Activated naive CD4-positive, alpha-beta T cell treated with anti-CD3 and anti-CD28 coated beads, Interleukin-2, amount 50 U/mL, for 72 hours (primary cell): ENCODE measurements at regions not wholly inside any gene's neighbourhood (a gene's known extent, or its start where the extent isn't known, plus 50 kb on each side); places are given as distances from the start of the nearest gene placed in this dataset.
"Not testable (repeated sequence)": the region's sequence is repeated elsewhere in the genome, so short reads cannot be mapped to it uniquely, and the experiment has no call there.

ENCODE experiments used
- ATAC-seq, 2 donors: fragments of 150-1000 bp; cut with Tn5 transposase; 2 replicates each; pipeline ENCODE4 v1.10.0; 2021; ENCODE audit warnings: mild to moderate bottlenecking in 2 of 2, moderate library complexity in 2 of 2
- DNase-seq, 2 donors: peaks; one replicate each; pipeline ENCODE4 v3.0.0; 2021 to 2022; ENCODE audit warnings: low spot score in 2 of 2
- H3K27ac Mint-ChIP-seq, 2 donors: one replicate each; pipeline ENCODE4 v1.8.0; 2022; ENCODE audit warnings: mild to moderate bottlenecking in 2 of 2, mixed read lengths in 2 of 2
- H3K36me3 Mint-ChIP-seq, 2 donors: one replicate each; pipeline ENCODE4 v1.8.0; 2022; ENCODE audit warnings: mixed read lengths in 2 of 2
- H3K9me3 Mint-ChIP-seq, 2 donors: one replicate each; pipeline ENCODE4 v1.8.0; 2022; ENCODE audit warnings: mixed read lengths in 2 of 2

GRCh38 chr5:2829239-2829638 is 77.8 kb upstream of the IRX2 start:
- H3K9me3 Mint-ChIP-seq, result peaks cover 12 to 16% of the 10 kb centered on the region in 2 donors
- no peak for DNase-seq
- ATAC-seq, result no peak
- H3K36me3 Mint-ChIP-seq, result no peaks in the 10 kb centered on the region
- no peak overlapping the region for H3K27ac Mint-ChIP-seq

GRCh38 chr5:2818936-2819335 is 67.5 kb upstream of the IRX2 start:
- Mint-ChIP-seq H3K27ac (no peak overlapping the region), H3K36me3 (no peaks in the 10 kb centered on the region), H3K9me3 (peaks cover 4 to 18% of the 10 kb centered on the region in 2 donors)
- DNase-seq, result no peak
- ATAC-seq, result no peak

- DNase-seq (no peak), ATAC-seq (no peak)
- no peaks in the 10 kb centered on the region for H3K36me3 Mint-ChIP-seq
- no peak overlapping the region for H3K27ac Mint-ChIP-seq
- peaks cover 0 to 9% of the 10 kb centered on the region in 2 donors for H3K9me3 Mint-ChIP-seq
Measured at GRCh38 chr5:2817031-2817603, 65.6 kb upstream of the IRX2 start.

GRCh38 chr5:2813678-2814077 is 62.2 kb upstream of the IRX2 start:
- H3K36me3 Mint-ChIP-seq, result no peaks in the 10 kb centered on the region
- DNase-seq (no peak), ATAC-seq (no peak)
- H3K9me3 Mint-ChIP-seq, result peaks cover 0 to 6% of the 10 kb centered on the region in 2 donors
- no peak overlapping the region for H3K27ac Mint-ChIP-seq

GRCh38 chr5:2810644-2811043 is 59.2 kb upstream of the IRX2 start:
- Mint-ChIP-seq H3K9me3 (peaks cover 8 to 12% of the 10 kb centered on the region in 2 donors), H3K27ac (no peak overlapping the region), H3K36me3 (peaks cover 0 to 6% of the 10 kb centered on the region in 2 donors)
- no peak for DNase-seq
- ATAC-seq, result no peak

GRCh38 chr5:2807244-2807643 is 55.8 kb upstream of the IRX2 start:
- not testable (repeated sequence) for H3K27ac Mint-ChIP-seq, ATAC-seq, H3K36me3 Mint-ChIP-seq, DNase-seq
- H3K9me3 Mint-ChIP-seq, result peaks cover 8 to 12% of the 10 kb centered on the region in 2 donors

GRCh38 chr5:2806176-2806575 is 54.7 kb upstream of the IRX2 start:
- DNase-seq, result no peak
- no peak overlapping the region for H3K27ac Mint-ChIP-seq
- peaks cover 0 to 6% of the 10 kb centered on the region in 2 donors for H3K36me3 Mint-ChIP-seq
- ATAC-seq, result no peak
- peaks cover 8 to 12% of the 10 kb centered on the region in 2 donors for H3K9me3 Mint-ChIP-seq

GRCh38 chr5:2805080-2805479 is 53.6 kb upstream of the IRX2 start:
- no peak for DNase-seq
- Mint-ChIP-seq H3K27ac (no peak overlapping the region), H3K36me3 (peaks cover 0 to 6% of the 10 kb centered on the region in 2 donors), H3K9me3 (peaks cover 8 to 12% of the 10 kb centered on the region in 2 donors)
- no peak for ATAC-seq

GRCh38 chr5:2803751-2804150 is 52.3 kb upstream of the IRX2 start:
- no peak for ATAC-seq
- H3K9me3 Mint-ChIP-seq, result peaks cover 8 to 12% of the 10 kb centered on the region in 2 donors
- no peak overlapping the region for H3K27ac Mint-ChIP-seq
- DNase-seq, result no peak
- peaks cover 0 to 6% of the 10 kb centered on the region in 2 donors for H3K36me3 Mint-ChIP-seq

- DNase-seq, result no peak
- peaks cover 6 to 11% of the 10 kb centered on the region in 2 donors for H3K9me3 Mint-ChIP-seq
- ATAC-seq, result no peak
- H3K27ac Mint-ChIP-seq, result no peak overlapping the region
- H3K36me3 Mint-ChIP-seq, result peaks cover 0 to 1% of the 10 kb centered on the region in 2 donors
Measured at GRCh38 chr5:2802693-2803365, 51.4 kb upstream of the IRX2 start.

- DNase-seq (no peak), ATAC-seq (no peak)
- Mint-ChIP-seq H3K36me3 (no peaks in the 10 kb centered on the region), H3K27ac (no peak overlapping the region), H3K9me3 (peaks cover 4 to 5% of the 10 kb centered on the region in 2 donors)
Measured at GRCh38 chr5:2801577-2802525, 50.4 kb upstream of the IRX2 start.
